ENCODE measurements at regions not wholly inside any gene's neighbourhood (a gene's known extent, or its start where the extent isn't known, plus 50 kb on each side); places are given as distances from the start of the nearest gene placed in this dataset.
"Not testable (repeated sequence)": the region's sequence is repeated elsewhere in the genome, so short reads cannot be mapped to it uniquely, and the experiment has no call there.

- TF ChIP-seq, protein P1, sequence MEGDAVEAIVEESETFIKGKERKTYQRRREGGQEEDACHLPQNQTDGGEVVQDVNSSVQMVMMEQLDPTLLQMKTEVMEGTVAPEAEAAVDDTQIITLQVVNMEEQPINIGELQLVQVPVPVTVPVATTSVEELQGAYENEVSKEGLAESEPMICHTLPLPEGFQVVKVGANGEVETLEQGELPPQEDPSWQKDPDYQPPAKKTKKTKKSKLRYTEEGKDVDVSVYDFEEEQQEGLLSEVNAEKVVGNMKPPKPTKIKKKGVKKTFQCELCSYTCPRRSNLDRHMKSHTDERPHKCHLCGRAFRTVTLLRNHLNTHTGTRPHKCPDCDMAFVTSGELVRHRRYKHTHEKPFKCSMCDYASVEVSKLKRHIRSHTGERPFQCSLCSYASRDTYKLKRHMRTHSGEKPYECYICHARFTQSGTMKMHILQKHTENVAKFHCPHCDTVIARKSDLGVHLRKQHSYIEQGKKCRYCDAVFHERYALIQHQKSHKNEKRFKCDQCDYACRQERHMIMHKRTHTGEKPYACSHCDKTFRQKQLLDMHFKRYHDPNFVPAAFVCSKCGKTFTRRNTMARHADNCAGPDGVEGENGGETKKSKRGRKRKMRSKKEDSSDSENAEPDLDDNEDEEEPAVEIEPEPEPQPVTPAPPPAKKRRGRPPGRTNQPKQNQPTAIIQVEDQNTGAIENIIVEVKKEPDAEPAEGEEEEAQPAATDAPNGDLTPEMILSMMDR (IDR thresholded peaks at IDR 0.05), result not testable (repeated sequence)
- TF ChIP-seq, protein P2, sequence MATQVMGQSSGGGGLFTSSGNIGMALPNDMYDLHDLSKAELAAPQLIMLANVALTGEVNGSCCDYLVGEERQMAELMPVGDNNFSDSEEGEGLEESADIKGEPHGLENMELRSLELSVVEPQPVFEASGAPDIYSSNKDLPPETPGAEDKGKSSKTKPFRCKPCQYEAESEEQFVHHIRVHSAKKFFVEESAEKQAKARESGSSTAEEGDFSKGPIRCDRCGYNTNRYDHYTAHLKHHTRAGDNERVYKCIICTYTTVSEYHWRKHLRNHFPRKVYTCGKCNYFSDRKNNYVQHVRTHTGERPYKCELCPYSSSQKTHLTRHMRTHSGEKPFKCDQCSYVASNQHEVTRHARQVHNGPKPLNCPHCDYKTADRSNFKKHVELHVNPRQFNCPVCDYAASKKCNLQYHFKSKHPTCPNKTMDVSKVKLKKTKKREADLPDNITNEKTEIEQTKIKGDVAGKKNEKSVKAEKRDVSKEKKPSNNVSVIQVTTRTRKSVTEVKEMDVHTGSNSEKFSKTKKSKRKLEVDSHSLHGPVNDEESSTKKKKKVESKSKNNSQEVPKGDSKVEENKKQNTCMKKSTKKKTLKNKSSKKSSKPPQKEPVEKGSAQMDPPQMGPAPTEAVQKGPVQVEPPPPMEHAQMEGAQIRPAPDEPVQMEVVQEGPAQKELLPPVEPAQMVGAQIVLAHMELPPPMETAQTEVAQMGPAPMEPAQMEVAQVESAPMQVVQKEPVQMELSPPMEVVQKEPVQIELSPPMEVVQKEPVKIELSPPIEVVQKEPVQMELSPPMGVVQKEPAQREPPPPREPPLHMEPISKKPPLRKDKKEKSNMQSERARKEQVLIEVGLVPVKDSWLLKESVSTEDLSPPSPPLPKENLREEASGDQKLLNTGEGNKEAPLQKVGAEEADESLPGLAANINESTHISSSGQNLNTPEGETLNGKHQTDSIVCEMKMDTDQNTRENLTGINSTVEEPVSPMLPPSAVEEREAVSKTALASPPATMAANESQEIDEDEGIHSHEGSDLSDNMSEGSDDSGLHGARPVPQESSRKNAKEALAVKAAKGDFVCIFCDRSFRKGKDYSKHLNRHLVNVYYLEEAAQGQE (IDR thresholded peaks at IDR 0.05; ENCODE audit: insufficient read depth in 1 of 2, low read depth in 2 of 2, low read length in 1 of 2), result not testable (repeated sequence)
- not testable (repeated sequence) for TF ChIP-seq POLR2AphosphoS5 (IDR thresholded peaks at IDR 0.05; ENCODE audit: low read depth, low read length); TCF7L2 (IDR thresholded peaks at IDR 0.05; ENCODE audit: low read depth, low read length); SIN3A (IDR thresholded peaks at IDR 0.05; ENCODE audit: borderline replicate concordance, insufficient read depth, low read depth, low read length)
These were observed 372.2 kb downstream of the NKX6-1 start for GRCh38 chr4:84126911-84127310.
